Loucy (cell line): ENCODE measurements at regions not wholly inside any gene's neighbourhood (a gene's known extent, or its start where the extent isn't known, plus 50 kb on each side); places are given as distances from the start of the nearest gene placed in this dataset.

Experiments
- H2AFZ ChIP-seq: fragments of 200-600 bp; sonication (generic); 2 replicates; pipeline ENCODE4 v1.6.0; 2016; ENCODE audit warnings: antibody characterized with exemption, mild to moderate bottlenecking, low read length, moderate library complexity
- H3F3A ChIP-seq: fragments of 200-600 bp; 2 replicates; pipeline ENCODE4 v1.6.0; 2016; ENCODE audit warnings: antibody characterized with exemption, low read depth, mild to moderate bottlenecking
- H3K27me3 ChIP-seq: fragments of 200-600 bp; sonication (generic); 2 replicates; pipeline ENCODE4 v1.6.1; 2014; ENCODE audit warnings: low read length, mild to moderate bottlenecking; ENCODE audit not compliant: insufficient read depth, poor library complexity, severe bottlenecking
- H3K36me3 ChIP-seq: fragments of 200-600 bp; sonication (generic); 2 replicates; pipeline ENCODE4 v1.6.1; 2016; ENCODE audit warnings: low read length; ENCODE audit not compliant: insufficient read depth
- H3K4me1 ChIP-seq: fragments of 200-600 bp; sonication (generic); 2 replicates; pipeline ENCODE4 v1.5.1; 2014; ENCODE audit warnings: low read length, mild to moderate bottlenecking; ENCODE audit not compliant: insufficient read depth, poor library complexity, severe bottlenecking
- H3K4me2 ChIP-seq: fragments of 200-600 bp; sonication (generic); 2 replicates; pipeline ENCODE4 v1.6.0; 2014; ENCODE audit warnings: antibody characterized with exemption, low read length, low read depth, mild to moderate bottlenecking; ENCODE audit not compliant: poor library complexity, severe bottlenecking
- H3K4me3 ChIP-seq: fragments of 200-600 bp; sonication (generic); 2 replicates; pipeline ENCODE4 v1.5.1; 2014; ENCODE audit warnings: low read length, mild to moderate bottlenecking, mixed read lengths; ENCODE audit not compliant: poor library complexity, severe bottlenecking
- H3K79me2 ChIP-seq: fragments of 200-600 bp; sonication (generic); 2 replicates; pipeline ENCODE4 v1.6.1; 2014; ENCODE audit warnings: low read length; ENCODE audit not compliant: insufficient read depth
- H3K9ac ChIP-seq: fragments of 200-600 bp; sonication (generic); 2 replicates; pipeline ENCODE4 v1.6.0; 2014; ENCODE audit warnings: mild to moderate bottlenecking, low read depth, low read length, moderate library complexity; ENCODE audit not compliant: poor library complexity, severe bottlenecking
- H3K9me2 ChIP-seq: fragments of 200-600 bp; sonication (generic); replicated peaks from 2 replicates; pipeline ENCODE4 v1.6.1; 2016; ENCODE audit warnings: low read depth, low read length, mixed read lengths
- H3K9me3 ChIP-seq: fragments of 200-600 bp; sonication (generic); 2 replicates; pipeline ENCODE4 v1.6.1; 2014; ENCODE audit warnings: mild to moderate bottlenecking, antibody characterized with exemption, low read length, low read depth; ENCODE audit not compliant: insufficient read depth
- H4K20me1 ChIP-seq: fragments of 200-600 bp; sonication (generic); 2 replicates; pipeline ENCODE4 v1.6.0; 2014; ENCODE audit warnings: antibody characterized with exemption, low read length, mild to moderate bottlenecking; ENCODE audit not compliant: insufficient read depth, poor library complexity, severe bottlenecking
- CTCF ChIP-seq: fragments of 200-600 bp; sonication (generic); conservative IDR thresholded peaks from 2 replicates; pipeline ENCODE4 v1.5.1; 2014; ENCODE audit warnings: mild to moderate bottlenecking, antibody characterized with exemption, low read length
- EZH2phosphoT487 ChIP-seq: fragments of 200-600 bp; IDR thresholded peaks from 2 replicates; pipeline ENCODE4 v1.6.1; 2018; ENCODE audit warnings: antibody characterized with exemption, mild to moderate bottlenecking, moderate library complexity, borderline replicate concordance

- no peaks in the 10 kb centered on the region for H3K36me3 ChIP-seq
- no peak overlapping the region for H3K9ac ChIP-seq
- no peak overlapping the region for H3K4me2 ChIP-seq
- no peaks in the 10 kb centered on the region for H3K9me3 ChIP-seq
- no peak overlapping the region for H2AFZ ChIP-seq
- no peaks in the 10 kb centered on the region for H3K4me1 ChIP-seq
- no peaks in the 10 kb centered on the region for H3K27me3 ChIP-seq
- H3K9me2 ChIP-seq: no peaks in the 10 kb centered on the region
- no peaks in the 10 kb centered on the region for H3K79me2 ChIP-seq
- no peaks in the 10 kb centered on the region for H4K20me1 ChIP-seq
- no peaks in the 10 kb centered on the region for H3F3A ChIP-seq
- TF ChIP-seq EZH2phosphoT487 (no peak), CTCF (no peak)
- no peak overlapping the region for H3K4me3 ChIP-seq
These were observed 153.5 kb upstream of the ZEB2 start for GRCh38 chr2:144673456-144673855.

GRCh38 chr2:144671695-144672455 is 152.0 kb upstream of the ZEB2 start:
- Histone ChIP-seq H4K20me1 (no peaks in the 10 kb centered on the region), H3K27me3 (no peaks in the 10 kb centered on the region), H3K9me2 (no peaks in the 10 kb centered on the region), H3K9me3 (no peaks in the 10 kb centered on the region), H3K36me3 (no peaks in the 10 kb centered on the region), H2AFZ (peak overlapping the region; percentile 32), H3F3A (no peaks in the 10 kb centered on the region), H3K4me1 (no peaks in the 10 kb centered on the region), H3K4me3 (no peak overlapping the region), H3K79me2 (no peaks in the 10 kb centered on the region), H3K4me2 (no peak overlapping the region), H3K9ac (no peak overlapping the region)
- TF ChIP-seq CTCF (no peak), EZH2phosphoT487 (no peak)

- Histone ChIP-seq H3F3A (no peaks in the 10 kb centered on the region), H3K4me1 (peaks cover 5% of the 10 kb centered on the region), H3K79me2 (no peaks in the 10 kb centered on the region), H3K27me3 (no peaks in the 10 kb centered on the region), H3K9me3 (no peaks in the 10 kb centered on the region), H3K4me2 (no peak overlapping the region), H3K4me3 (no peak overlapping the region), H2AFZ (no peak overlapping the region), H4K20me1 (no peaks in the 10 kb centered on the region), H3K36me3 (no peaks in the 10 kb centered on the region), H3K9ac (no peak overlapping the region), H3K9me2 (no peaks in the 10 kb centered on the region)
- TF ChIP-seq EZH2phosphoT487 (no peak), CTCF (no peak)
These were observed 150.8 kb upstream of the ZEB2 start for GRCh38 chr2:144670738-144671137.
